ENCODE measurements at regions not wholly inside any gene's neighbourhood (a gene's known extent, or its start where the extent isn't known, plus 50 kb on each side); places are given as distances from the start of the nearest gene placed in this dataset.

GRCh38 chr3:8343058-8343457, 158.6 kb upstream of the LMCD1 start:
- TF ChIP-seq CTCF (IDR thresholded peaks at IDR 0.05; ENCODE audit: poor library complexity) = no peak
- TF ChIP-seq EZH2 (IDR thresholded peaks at IDR 0.05; ENCODE audit: borderline replicate concordance) = no peak
- no peak for TF ChIP-seq EZH2phosphoT487 (IDR thresholded peaks at IDR 0.05; ENCODE audit: low read depth, severe bottlenecking, unreplicated experiment)
